ENCODE measurements at regions not wholly inside any gene's neighbourhood (a gene's known extent, or its start where the extent isn't known, plus 50 kb on each side); places are given as distances from the start of the nearest gene placed in this dataset.
"Not testable (repeated sequence)": the region's sequence is repeated elsewhere in the genome, so short reads cannot be mapped to it uniquely, and the experiment has no call there.

- no peak overlapping the region for H3K4me3 ChIP-seq (ENCODE audit: low read length)
- DNase-seq (ENCODE audit: low read depth): peak; percentile 93
- no peak for TF ChIP-seq CTCF (IDR thresholded peaks at IDR 0.05; ENCODE audit: insufficient read depth, low read depth, low read length, missing control alignments)
Observed at GRCh38 chr5:90093751-90094485, 315.6 kb downstream of the CETN3 start.

GRCh38 chr5:90092734-90093133, 316.8 kb downstream of the CETN3 start:
- DNase-seq (ENCODE audit: low read depth): peak; percentile 76
- H3K4me3 ChIP-seq (ENCODE audit: low read length): no peak overlapping the region
- TF ChIP-seq CTCF (IDR thresholded peaks at IDR 0.05; ENCODE audit: insufficient read depth, low read depth, low read length, missing control alignments): no peak

GRCh38 chr5:90084342-90084741, 325.2 kb downstream of the CETN3 start:
- TF ChIP-seq CTCF (IDR thresholded peaks at IDR 0.05; ENCODE audit: insufficient read depth, low read depth, low read length, missing control alignments): no peak
- H3K4me3 ChIP-seq (ENCODE audit: low read length): no peak overlapping the region
- no peak for DNase-seq (ENCODE audit: low read depth)

- not testable (repeated sequence) for DNase-seq (ENCODE audit: low read depth); H3K4me3 ChIP-seq (ENCODE audit: low read length)
Observed at GRCh38 chr5:90073026-90073570, 336.5 kb downstream of the CETN3 start.

- no peak for TF ChIP-seq CTCF (IDR thresholded peaks at IDR 0.05; ENCODE audit: insufficient read depth, low read depth, low read length, missing control alignments)
- DNase-seq (ENCODE audit: low read depth): no peak
- H3K4me3 ChIP-seq (ENCODE audit: low read length): no peak overlapping the region
Observed at GRCh38 chr5:90071656-90072055, 337.9 kb downstream of the CETN3 start.

GRCh38 chr5:90071066-90071465, 338.5 kb downstream of the CETN3 start:
- no peak overlapping the region for H3K4me3 ChIP-seq (ENCODE audit: low read length)
- DNase-seq (ENCODE audit: low read depth): no peak
- no peak for TF ChIP-seq CTCF (IDR thresholded peaks at IDR 0.05; ENCODE audit: insufficient read depth, low read depth, low read length, missing control alignments)

GRCh38 chr5:90066920-90067319, 342.6 kb downstream of the CETN3 start:
- DNase-seq (ENCODE audit: low read depth): no peak
- TF ChIP-seq CTCF (IDR thresholded peaks at IDR 0.05; ENCODE audit: insufficient read depth, low read depth, low read length, missing control alignments): no peak
- H3K4me3 ChIP-seq (ENCODE audit: low read length): no peak overlapping the region
